ENCODE measurements at regions not wholly inside any gene's neighbourhood (a gene's known extent, or its start where the extent isn't known, plus 50 kb on each side); places are given as distances from the start of the nearest gene placed in this dataset.
"Not testable (repeated sequence)": the region's sequence is repeated elsewhere in the genome, so short reads cannot be mapped to it uniquely, and the experiment has no call there.

DNA sequence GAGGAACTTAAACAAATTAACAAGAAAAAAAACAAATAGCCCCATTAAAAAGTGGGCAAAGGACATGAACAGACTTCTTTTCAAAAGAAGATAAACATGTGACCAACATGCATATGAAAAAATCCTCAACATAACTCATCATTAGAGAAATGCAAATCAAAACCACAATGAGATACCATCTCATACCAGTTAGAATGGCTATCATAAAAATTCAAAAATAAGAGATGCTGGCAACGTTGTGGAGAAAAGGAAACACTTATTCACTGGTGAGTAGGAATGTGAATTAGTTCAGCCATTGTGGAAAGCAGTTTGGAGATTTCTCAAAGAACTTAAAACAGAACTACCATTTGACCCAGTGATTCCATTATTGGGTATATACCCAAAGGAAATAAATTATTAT is 189.1 kb upstream of the TMEM106B start:
- H3K4me3 ChIP-seq; in situ Hi-C loops (cut with MboI; ENCODE audit: low sequenced_read_pairs); DNase-seq (ENCODE audit: low spot score in 2 of 2); H3K36me3 ChIP-seq (replicated peaks); H3K9me3 ChIP-seq; H3K27me3 ChIP-seq (ENCODE audit: low read depth): not testable (repeated sequence)
- peaks cover 12% of the 10 kb centered on the region for H3K4me1 ChIP-seq

GRCh38 chr7:12025246-12025645 is 185.8 kb upstream of the TMEM106B start:
- in situ Hi-C loops (cut with MboI; ENCODE audit: low sequenced_read_pairs), result no loop called here
- Histone ChIP-seq H3K36me3 (replicated peaks) (no peaks in the 10 kb centered on the region), H3K4me3 (no peak overlapping the region), H3K9me3 (no peaks in the 10 kb centered on the region), H3K27me3 (ENCODE audit: low read depth) (no peaks in the 10 kb centered on the region), H3K4me1 (peaks cover 7% of the 10 kb centered on the region)
- DNase-seq (ENCODE audit: low spot score in 2 of 2), result no peak

GRCh38 chr7:12028508-12028907 is 182.6 kb upstream of the TMEM106B start:
- no peaks in the 10 kb centered on the region for H3K27me3 ChIP-seq (ENCODE audit: low read depth)
- H3K36me3 ChIP-seq (replicated peaks), result no peaks in the 10 kb centered on the region
- in situ Hi-C loops (cut with MboI; ENCODE audit: low sequenced_read_pairs), result no loop called here
- DNase-seq (ENCODE audit: low spot score in 2 of 2), result no peak
- H3K4me3 ChIP-seq, result no peak overlapping the region
- no peaks in the 10 kb centered on the region for H3K9me3 ChIP-seq
- H3K4me1 ChIP-seq, result no peaks in the 10 kb centered on the region; the same call in 1 of the 2 replicates

DNA sequence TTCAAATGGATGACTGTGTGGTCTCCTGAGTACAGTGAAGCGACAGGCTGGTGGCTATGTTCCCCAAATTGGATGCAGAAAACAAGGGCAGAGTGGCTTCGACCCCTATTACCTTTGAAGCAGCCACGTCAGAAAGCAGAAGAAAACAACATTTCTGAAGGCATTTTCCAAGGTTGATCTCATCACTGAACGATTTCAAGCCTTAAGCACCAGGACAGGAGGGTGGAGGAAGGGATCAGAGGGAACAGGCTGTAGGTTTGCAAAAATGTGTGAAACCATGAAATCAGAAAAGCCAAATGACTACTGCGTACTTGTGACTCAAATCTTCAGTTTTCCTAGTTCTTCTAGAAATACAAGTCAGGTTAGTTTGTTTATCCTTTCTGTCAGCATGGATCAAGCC is 181.0 kb upstream of the TMEM106B start:
- DNase-seq (ENCODE audit: low spot score in 2 of 2), result no peak
- in situ Hi-C loops (cut with MboI; ENCODE audit: low sequenced_read_pairs), result no loop called here
- Histone ChIP-seq H3K36me3 (replicated peaks) (no peaks in the 10 kb centered on the region), H3K9me3 (no peaks in the 10 kb centered on the region), H3K27me3 (ENCODE audit: low read depth) (no peaks in the 10 kb centered on the region), H3K4me1 (no peaks in the 10 kb centered on the region; the same call in 1 of the 2 replicates), H3K4me3 (no peak overlapping the region)

- no peak for DNase-seq (ENCODE audit: low spot score in 2 of 2)
- Histone ChIP-seq H3K4me3 (no peak overlapping the region), H3K36me3 (replicated peaks) (no peaks in the 10 kb centered on the region), H3K9me3 (no peaks in the 10 kb centered on the region), H3K27me3 (ENCODE audit: low read depth) (no peaks in the 10 kb centered on the region), H3K4me1 (no peaks in the 10 kb centered on the region; the same call in 1 of the 2 replicates)
- in situ Hi-C loops (cut with MboI; ENCODE audit: low sequenced_read_pairs), result no loop called here
Measured at GRCh38 chr7:12031186-12031585, 179.9 kb upstream of the TMEM106B start.

DNA sequence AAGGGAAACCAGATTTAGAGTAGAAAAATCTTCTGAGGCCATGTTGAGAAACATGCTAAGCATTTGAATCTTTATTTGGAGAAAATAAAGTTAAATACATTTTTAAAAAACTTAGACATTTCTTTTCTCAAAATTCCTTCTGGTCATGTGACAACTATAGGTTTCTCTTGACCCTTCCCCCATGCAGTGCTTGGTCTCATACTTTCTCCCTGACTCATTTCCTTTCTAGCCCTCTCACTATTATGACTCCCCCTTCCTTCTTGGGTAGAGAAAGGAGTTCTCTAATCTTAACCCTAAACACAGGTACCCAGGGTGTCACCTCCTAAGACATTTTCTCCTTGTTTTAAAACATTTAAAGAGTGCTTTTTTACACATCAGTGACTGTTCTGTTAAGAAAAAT is 179.5 kb upstream of the TMEM106B start:
- H3K4me3 ChIP-seq, result no peak overlapping the region
- no peaks in the 10 kb centered on the region for H3K36me3 ChIP-seq (replicated peaks)
- no peaks in the 10 kb centered on the region for H3K27me3 ChIP-seq (ENCODE audit: low read depth)
- no peak for DNase-seq (ENCODE audit: low spot score in 2 of 2)
- no peaks in the 10 kb centered on the region; the same call in 1 of the 2 replicates for H3K4me1 ChIP-seq
- no peaks in the 10 kb centered on the region for H3K9me3 ChIP-seq
- in situ Hi-C loops (cut with MboI; ENCODE audit: low sequenced_read_pairs), result no loop called here

DNA sequence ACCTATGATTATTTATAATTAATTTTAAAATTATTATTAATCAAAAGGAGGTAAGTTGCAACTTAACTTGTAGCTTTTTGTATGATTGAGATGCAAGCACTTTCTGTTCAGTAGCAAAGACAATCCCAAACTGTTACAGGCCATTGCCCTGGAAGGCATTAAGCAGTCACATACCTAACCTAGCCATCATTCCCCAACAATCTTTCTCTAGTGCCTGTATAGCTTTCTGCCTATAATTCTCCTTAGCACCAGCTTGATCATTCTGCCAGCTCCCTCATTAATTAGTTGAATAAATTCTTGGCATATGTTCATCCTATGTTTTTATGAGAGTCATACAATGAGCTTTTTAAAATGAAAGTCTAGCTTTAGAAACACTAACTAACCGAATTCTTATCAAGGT is 178.9 kb upstream of the TMEM106B start:
- H3K36me3 ChIP-seq (replicated peaks), result no peaks in the 10 kb centered on the region
- in situ Hi-C loops (cut with MboI; ENCODE audit: low sequenced_read_pairs), result no loop called here
- DNase-seq (ENCODE audit: low spot score in 2 of 2), result no peak
- H3K4me1 ChIP-seq, result no peaks in the 10 kb centered on the region; the same call in 1 of the 2 replicates
- H3K27me3 ChIP-seq (ENCODE audit: low read depth), result no peaks in the 10 kb centered on the region
- no peak overlapping the region for H3K4me3 ChIP-seq
- no peaks in the 10 kb centered on the region for H3K9me3 ChIP-seq

GRCh38 chr7:12043457-12043856 is 167.6 kb upstream of the TMEM106B start:
- H3K4me3 ChIP-seq; in situ Hi-C loops (cut with MboI; ENCODE audit: low sequenced_read_pairs); H3K27me3 ChIP-seq (ENCODE audit: low read depth); H3K4me1 ChIP-seq; DNase-seq (ENCODE audit: low spot score in 2 of 2); H3K36me3 ChIP-seq (replicated peaks); H3K9me3 ChIP-seq: not testable (repeated sequence)

DNA sequence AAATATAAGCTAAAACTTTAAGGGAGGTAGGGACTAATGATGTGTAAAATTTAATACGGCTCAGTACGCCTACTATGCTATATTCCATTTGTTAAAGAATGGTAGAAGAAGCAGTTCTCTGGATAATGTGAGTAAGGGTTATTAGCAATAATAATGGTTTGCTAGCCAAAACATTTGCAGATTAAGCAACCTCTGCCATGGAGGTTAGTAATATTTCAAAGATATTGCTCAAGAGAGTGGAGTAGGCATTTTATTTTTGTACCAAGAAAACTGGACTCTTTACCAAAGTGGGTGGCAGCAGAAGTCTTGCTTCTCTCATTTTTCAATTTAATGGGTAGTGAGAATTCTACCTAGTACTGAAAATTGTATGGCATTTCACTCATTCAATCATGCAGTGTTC is 158.9 kb upstream of the TMEM106B start:
- no peaks in the 10 kb centered on the region for H3K36me3 ChIP-seq (replicated peaks)
- in situ Hi-C loops (cut with MboI; ENCODE audit: low sequenced_read_pairs), result loop anchor here (25.0 kb wide), 3 partner anchors 215 to 640 kb away; partner anchors contain the start of gene THSD7A
- H3K4me1 ChIP-seq, result no peaks in the 10 kb centered on the region
- H3K27me3 ChIP-seq (ENCODE audit: low read depth), result no peaks in the 10 kb centered on the region
- H3K4me3 ChIP-seq, result no peak overlapping the region
- DNase-seq (ENCODE audit: low spot score in 2 of 2), result no peak
- no peaks in the 10 kb centered on the region for H3K9me3 ChIP-seq

- DNase-seq (ENCODE audit: low spot score in 2 of 2), result no peak
- Histone ChIP-seq H3K36me3 (replicated peaks) (no peaks in the 10 kb centered on the region), H3K27me3 (ENCODE audit: low read depth) (no peaks in the 10 kb centered on the region), H3K4me1 (no peaks in the 10 kb centered on the region), H3K9me3 (no peaks in the 10 kb centered on the region), H3K4me3 (no peak overlapping the region)
- in situ Hi-C loops (cut with MboI; ENCODE audit: low sequenced_read_pairs), result loop anchor here (25.0 kb wide), 3 partner anchors 216 to 641 kb away; partner anchors contain the start of gene THSD7A
Measured at GRCh38 chr7:12053561-12053960, 157.5 kb upstream of the TMEM106B start.

DNA sequence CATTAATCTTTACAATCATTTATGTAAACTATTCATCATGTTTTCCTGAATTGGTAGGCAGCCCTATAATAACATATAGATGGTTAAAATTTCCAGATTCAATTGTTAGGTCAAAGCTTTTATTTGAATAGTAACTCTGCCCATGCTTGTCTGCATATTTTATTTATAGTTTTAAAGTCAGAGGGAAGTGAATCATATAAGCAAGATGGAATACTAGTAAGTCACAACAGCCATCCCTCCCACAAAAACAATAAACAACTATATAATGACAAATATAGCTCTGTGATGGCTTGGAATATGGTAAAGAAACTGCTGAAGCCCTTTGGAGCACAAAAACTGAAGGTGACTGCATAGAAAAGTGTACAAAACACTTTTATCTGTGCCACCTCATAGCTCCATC is 156.3 kb upstream of the TMEM106B start:
- no peaks in the 10 kb centered on the region for H3K36me3 ChIP-seq (replicated peaks)
- in situ Hi-C loops (cut with MboI; ENCODE audit: low sequenced_read_pairs), result loop anchor here (25.0 kb wide), 3 partner anchors 218 to 643 kb away; partner anchors contain the start of gene THSD7A
- H3K9me3 ChIP-seq, result no peaks in the 10 kb centered on the region
- no peak for DNase-seq (ENCODE audit: low spot score in 2 of 2)
- H3K27me3 ChIP-seq (ENCODE audit: low read depth), result no peaks in the 10 kb centered on the region
- no peak overlapping the region for H3K4me3 ChIP-seq
- no peaks in the 10 kb centered on the region for H3K4me1 ChIP-seq

- H3K36me3 ChIP-seq (replicated peaks), result no peaks in the 10 kb centered on the region
- H3K9me3 ChIP-seq, result no peaks in the 10 kb centered on the region
- no peak for DNase-seq (ENCODE audit: low spot score in 2 of 2)
- no peaks in the 10 kb centered on the region for H3K4me1 ChIP-seq
- no peak overlapping the region for H3K4me3 ChIP-seq
- no peaks in the 10 kb centered on the region for H3K27me3 ChIP-seq (ENCODE audit: low read depth)
- in situ Hi-C loops (cut with MboI; ENCODE audit: low sequenced_read_pairs), result loop anchor here (25.0 kb wide), 3 partner anchors 219 to 644 kb away; partner anchors contain the start of gene THSD7A
Measured at GRCh38 chr7:12056381-12056780, 154.7 kb upstream of the TMEM106B start.

DNA sequence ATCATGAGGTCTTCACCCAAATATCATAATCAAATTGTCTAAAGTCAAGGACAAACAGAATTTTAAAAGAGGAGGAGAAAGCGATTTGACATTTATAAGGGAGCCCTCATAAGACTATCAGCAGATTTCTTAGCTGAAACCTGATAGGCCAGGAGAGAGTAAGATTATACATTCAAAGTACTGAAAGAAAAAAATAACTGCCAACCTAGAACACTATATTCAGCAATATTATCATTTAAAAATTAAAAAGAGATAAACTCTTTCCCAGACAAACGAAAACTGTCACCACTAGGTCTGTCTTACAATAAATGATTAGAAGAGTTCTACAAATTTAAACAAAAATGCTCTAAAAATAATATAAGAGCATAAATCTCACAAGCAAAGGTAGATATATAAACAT is 154.1 kb upstream of the TMEM106B start:
- in situ Hi-C loops (cut with MboI; ENCODE audit: low sequenced_read_pairs), result loop anchor here (25.0 kb wide), 3 partner anchors 220 to 645 kb away; partner anchors contain the start of gene THSD7A
- Histone ChIP-seq H3K27me3 (ENCODE audit: low read depth) (no peaks in the 10 kb centered on the region), H3K9me3 (no peaks in the 10 kb centered on the region), H3K36me3 (replicated peaks) (no peaks in the 10 kb centered on the region), H3K4me3 (no peak overlapping the region), H3K4me1 (no peaks in the 10 kb centered on the region)
- no peak for DNase-seq (ENCODE audit: low spot score in 2 of 2)

DNA sequence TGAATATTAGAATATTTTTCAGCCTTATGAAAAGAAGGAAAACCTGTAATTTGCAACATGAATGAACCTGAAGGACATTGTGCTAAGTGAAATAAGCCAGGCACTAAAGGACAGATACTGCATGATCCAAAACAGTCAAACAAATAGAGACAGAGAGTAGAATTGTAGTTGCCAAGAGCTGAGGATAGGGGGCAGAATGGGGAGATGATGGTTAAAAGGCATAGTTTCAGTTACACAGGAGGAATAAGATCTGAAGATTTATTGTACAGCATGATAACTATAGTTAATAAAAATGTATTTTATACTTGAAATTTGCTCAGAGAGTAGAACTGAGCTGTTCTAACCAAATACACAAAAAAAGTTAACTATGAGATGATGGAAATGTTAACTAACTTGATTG is 149.0 kb upstream of the TMEM106B start:
- H3K36me3 ChIP-seq (replicated peaks), result no peaks in the 10 kb centered on the region
- H3K9me3 ChIP-seq, result no peaks in the 10 kb centered on the region
- no peaks in the 10 kb centered on the region for H3K27me3 ChIP-seq (ENCODE audit: low read depth)
- in situ Hi-C loops (cut with MboI; ENCODE audit: low sequenced_read_pairs), result loop anchor here (25.0 kb wide), 3 partner anchors 225 to 650 kb away; partner anchors contain the start of gene THSD7A
- 0 out of 2 replicates have a peak, but pooled peaks cover 5% of the 10 kb centered on the region for H3K4me1 ChIP-seq
- peak in 1 of 2 experiments; percentile 21 for DNase-seq (ENCODE audit: low spot score in 2 of 2)
- no peak overlapping the region for H3K4me3 ChIP-seq
